Breast epithelium (tissue), 3 donors: ENCODE measurements at regions not wholly inside any gene's neighbourhood (a gene's known extent, or its start where the extent isn't known, plus 50 kb on each side); places are given as distances from the start of the nearest gene placed in this dataset.

ENCODE experiments used
- CTCF ChIP-seq, 3 donors: fragments of 450-650 bp; IDR thresholded peaks; one replicate each; pipeline ENCODE4 v1.5.1; 2016 to 2017; ENCODE audit warnings: antibody characterized with exemption in 3 of 3, mild to moderate bottlenecking in 3 of 3, moderate library complexity in 3 of 3
- POLR2AphosphoS5 ChIP-seq, 3 donors: sonication (generic); formaldehyde crosslinking; IDR thresholded peaks; one replicate each; pipeline ENCODE4 v1.6.1; 2017; ENCODE audit warnings: antibody characterized with exemption in 3 of 3

GRCh38 chr3:66565301-66565700 is 64.5 kb upstream of the LRIG1 start:
- no peak for TF ChIP-seq POLR2AphosphoS5 (IDR thresholded peaks at IDR 0.05)
- TF ChIP-seq CTCF (IDR thresholded peaks at IDR 0.05), result no peak
